ENCODE measurements at regions not wholly inside any gene's neighbourhood (a gene's known extent, or its start where the extent isn't known, plus 50 kb on each side); places are given as distances from the start of the nearest gene placed in this dataset.
A peak's percentile ranks its signal among the peaks of the same experiment; 100 is the strongest.

- DNase-seq, result no peak
Measured at GRCh38 chr6:169937389-169938261, 186.2 kb downstream of the ERMARD start.

- no peak for DNase-seq
Measured at GRCh38 chr6:169936355-169936975, 185.0 kb downstream of the ERMARD start.

- DNase-seq, result no peak
Measured at GRCh38 chr6:169935861-169936260, 184.4 kb downstream of the ERMARD start.

GRCh38 chr6:169935348-169935718, 183.9 kb downstream of the ERMARD start:
- no peak for DNase-seq

- DNase-seq, result no peak
Measured at GRCh38 chr6:169934699-169935347, 183.4 kb downstream of the ERMARD start.

GRCh38 chr6:169933839-169934698, 182.6 kb downstream of the ERMARD start:
- DNase-seq, result no peak

- no peak for DNase-seq
Measured at GRCh38 chr6:169933251-169933821, 181.9 kb downstream of the ERMARD start.

- no peak for DNase-seq
Measured at GRCh38 chr6:169932491-169932890, 181.1 kb downstream of the ERMARD start.

- no peak for DNase-seq
Measured at GRCh38 chr6:169931261-169931660, 179.8 kb downstream of the ERMARD start.

- no peak for DNase-seq
Measured at GRCh38 chr6:169930799-169931198, 179.4 kb downstream of the ERMARD start.

GRCh38 chr6:169927711-169928110, 176.3 kb downstream of the ERMARD start:
- no peak for DNase-seq

- no peak for DNase-seq
Measured at GRCh38 chr6:169926617-169927417, 175.4 kb downstream of the ERMARD start.

- DNase-seq, result no peak
Measured at GRCh38 chr6:169923468-169924464, 172.3 kb downstream of the ERMARD start.

GRCh38 chr6:169921853-169922824, 170.7 kb downstream of the ERMARD start:
- DNase-seq, result no peak

- peak in 2 of 4 experiments; percentile 16 to 17 for DNase-seq
Measured at GRCh38 chr6:169921217-169921616, 169.8 kb downstream of the ERMARD start.

- no peak for DNase-seq
Measured at GRCh38 chr6:169920359-169921020, 169.1 kb downstream of the ERMARD start.

GRCh38 chr6:169918954-169919549, 167.6 kb downstream of the ERMARD start:
- DNase-seq, result no peak
